HEK293T (cell line): ENCODE measurements at regions not wholly inside any gene's neighbourhood (a gene's known extent, or its start where the extent isn't known, plus 50 kb on each side); places are given as distances from the start of the nearest gene placed in this dataset.

Source experiments
- CTCF ChIA-PET: fragments of 350-600 bp; formaldehyde crosslinking; extraction: SDS; loops from one replicate; lab custom pipeline; 2021; ENCODE audit warnings: antibody characterized with exemption, inconsistent platforms; lab: Yijun Ruan, JAX
- POLR2A ChIA-PET: fragments of 350-600 bp; formaldehyde crosslinking; extraction: SDS; loops from one replicate; lab custom pipeline; 2020; ENCODE audit warnings: antibody characterized with exemption, inconsistent platforms; lab: Yijun Ruan, JAX
- DNase-seq: peaks from one replicate; pipeline ENCODE4 v3.0.0; 2012; ENCODE audit warnings: mixed read lengths; ENCODE audit errors: extremely low spot score
- ARNT ChIP-seq: fragments of 450-650 bp; IDR thresholded peaks from 2 replicates; pipeline ENCODE4 v1.6.1; 2017; ENCODE audit warnings: mild to moderate bottlenecking
- BHLHE40 ChIP-seq: fragments of 450-650 bp; IDR thresholded peaks from 2 replicates; pipeline ENCODE4 v1.6.1; 2016; ENCODE audit warnings: mild to moderate bottlenecking, moderate library complexity, borderline replicate concordance
- CTBP1 ChIP-seq: fragments of 450-650 bp; IDR thresholded peaks from 2 replicates; pipeline ENCODE4 v1.6.1; 2016; ENCODE audit warnings: borderline replicate concordance
- ELF4 ChIP-seq: fragments of 450-650 bp; IDR thresholded peaks from 2 replicates; pipeline ENCODE4 v1.6.1; 2017; ENCODE audit warnings: antibody characterized with exemption
- FOXA1 ChIP-seq: fragments of 450-650 bp; IDR thresholded peaks from 2 replicates; pipeline ENCODE4 v1.6.1; 2016; ENCODE audit warnings: mild to moderate bottlenecking
- FOXK2 ChIP-seq: fragments of 450-650 bp; IDR thresholded peaks from 2 replicates; pipeline ENCODE4 v1.6.1; 2016; ENCODE audit warnings: mild to moderate bottlenecking
- FOXM1 ChIP-seq: fragments of 450-650 bp; IDR thresholded peaks from 2 replicates; pipeline ENCODE4 v1.6.1; 2017; ENCODE audit warnings: mild to moderate bottlenecking, borderline replicate concordance
- HDGF ChIP-seq: fragments of 450-650 bp; IDR thresholded peaks from 2 replicates; pipeline ENCODE4 v1.6.1; 2017; ENCODE audit warnings: antibody characterized with exemption, borderline replicate concordance
- L3MBTL2 ChIP-seq: fragments of 450-650 bp; conservative IDR thresholded peaks from 2 replicates; pipeline ENCODE4 v1.6.1; 2016; ENCODE audit warnings: mild to moderate bottlenecking
- LEF1 ChIP-seq: fragments of 450-650 bp; IDR thresholded peaks from 2 replicates; pipeline ENCODE4 v1.6.1; 2017; ENCODE audit warnings: mild to moderate bottlenecking, borderline replicate concordance
- NFRKB ChIP-seq: fragments of 450-650 bp; IDR thresholded peaks from 2 replicates; pipeline ENCODE4 v1.6.1; 2016; ENCODE audit warnings: mild to moderate bottlenecking, moderate library complexity
- PKNOX1 ChIP-seq: fragments of 450-650 bp; IDR thresholded peaks from 2 replicates; pipeline ENCODE4 v1.6.1; 2016
- SP1 ChIP-seq: fragments of 450-650 bp; IDR thresholded peaks from 2 replicates; pipeline ENCODE4 v1.6.1; 2017
- SUZ12 ChIP-seq: fragments of 450-650 bp; IDR thresholded peaks from 2 replicates; pipeline ENCODE4 v1.6.1; 2016; ENCODE audit warnings: mild to moderate bottlenecking
- TARDBP ChIP-seq: fragments of 450-650 bp; IDR thresholded peaks from 2 replicates; pipeline ENCODE4 v1.6.1; 2016
- ZNF384 ChIP-seq: fragments of 450-650 bp; IDR thresholded peaks from 2 replicates; pipeline ENCODE4 v1.6.1; 2016

- ChIA-PET CTCF (interaction anchor here (0.6 kb wide), 1 partner anchor 8 kb away, joined by 3 read pairs; no protein-coding TSS in a partner anchor), POLR2A (no interaction called here)
- no peak for DNase-seq
- TF ChIP-seq FOXA1: no peak
- TF ChIP-seq SUZ12: no peak
- TF ChIP-seq ARNT: no peak
- no peak for TF ChIP-seq CTBP1
- no peak for TF ChIP-seq L3MBTL2
- TF ChIP-seq HDGF: no peak
- TF ChIP-seq LEF1: no peak
- TF ChIP-seq ZNF384: no peak
- TF ChIP-seq FOXK2: no peak
- no peak for TF ChIP-seq SP1
- TF ChIP-seq PKNOX1: no peak
- no peak for TF ChIP-seq ELF4
- TF ChIP-seq FOXM1: no peak
- TF ChIP-seq TARDBP: no peak
- no peak for TF ChIP-seq NFRKB
- TF ChIP-seq BHLHE40: no peak
Measured at GRCh38 chr10:43929122-43929521, 280.4 kb upstream of the ZNF32 start.

- TF ChIP-seq LEF1: no peak
- no peak for TF ChIP-seq SUZ12
- TF ChIP-seq FOXM1: no peak
- no peak for TF ChIP-seq ELF4
- TF ChIP-seq NFRKB: no peak
- TF ChIP-seq ARNT: no peak
- no peak for TF ChIP-seq ZNF384
- ChIA-PET POLR2A (no interaction called here), CTCF (interaction anchor here (0.6 kb wide), 1 partner anchor 9 kb away, joined by 3 read pairs; no protein-coding TSS in a partner anchor)
- DNase-seq: no peak
Measured at GRCh38 chr10:43928425-43928968, 279.8 kb upstream of the ZNF32 start.

- ChIA-PET CTCF (no interaction called here), POLR2A (no interaction called here)
- no peak for DNase-seq
- TF ChIP-seq FOXM1 (no peak), PKNOX1 (no peak), L3MBTL2 (no peak), HDGF (no peak), ELF4 (no peak), FOXK2 (no peak), SP1 (no peak)
Measured at GRCh38 chr10:43926875-43927406, 278.3 kb upstream of the ZNF32 start.

GRCh38 chr10:43926371-43926770, 277.7 kb upstream of the ZNF32 start:
- no peak for TF ChIP-seq LEF1
- no peak for TF ChIP-seq CTBP1
- no peak for TF ChIP-seq FOXK2
- ChIA-PET POLR2A (no interaction called here), CTCF (no interaction called here)
- no peak for DNase-seq

GRCh38 chr10:43925793-43926192, 277.1 kb upstream of the ZNF32 start:
- ChIA-PET CTCF (no interaction called here), POLR2A (no interaction called here)
- TF ChIP-seq LEF1 (no peak), FOXM1 (no peak), L3MBTL2 (no peak), ARNT (no peak), BHLHE40 (no peak), FOXK2 (no peak), TARDBP (no peak), CTBP1 (no peak), ELF4 (no peak), NFRKB (no peak), FOXA1 (no peak), PKNOX1 (no peak)
- no peak for DNase-seq

- TF ChIP-seq FOXA1 (no peak), HDGF (no peak), ARNT (no peak), BHLHE40 (no peak), ZNF384 (no peak), PKNOX1 (no peak), FOXM1 (no peak), LEF1 (no peak), NFRKB (no peak), CTBP1 (no peak), ELF4 (no peak)
- no peak for DNase-seq
- POLR2A ChIA-PET: no interaction called here
- CTCF ChIA-PET: no interaction called here
Measured at GRCh38 chr10:43923328-43923727, 274.6 kb upstream of the ZNF32 start.
